ENCODE measurements at regions not wholly inside any gene's neighbourhood (a gene's known extent, or its start where the extent isn't known, plus 50 kb on each side); places are given as distances from the start of the nearest gene placed in this dataset.

DNA sequence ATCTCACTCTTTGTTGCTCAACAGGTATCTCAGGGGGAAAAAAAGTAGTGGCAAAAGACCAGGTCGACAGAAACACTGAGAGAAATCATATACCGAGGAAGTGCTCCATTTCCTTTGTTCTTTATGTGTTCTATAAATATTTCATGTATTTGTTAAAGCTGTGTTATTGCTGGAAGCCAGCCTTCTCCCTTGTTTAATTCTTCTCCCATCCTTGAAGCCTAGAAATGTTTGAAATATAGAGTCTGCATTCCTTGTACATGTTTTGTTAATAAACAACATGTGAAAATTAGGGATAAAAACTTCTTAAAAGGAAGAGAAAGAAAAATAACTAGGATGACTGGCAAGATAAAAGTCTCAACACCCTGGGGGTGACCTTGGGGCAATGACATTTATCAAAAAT, 186.2 kb downstream of the ANKRD50 start:
- H3K27me3 ChIP-seq (replicated peaks; ENCODE audit: insufficient read depth, low read length), result no peaks in the 10 kb centered on the region
- no peak overlapping the region for H3K27ac ChIP-seq (ENCODE audit: low read length)
- H3K9me3 ChIP-seq (replicated peaks; ENCODE audit: insufficient read depth, low read length), result no peaks in the 10 kb centered on the region
- no peak overlapping the region for H3K4me3 ChIP-seq (ENCODE audit: low read length)
- no peak overlapping the region for H2AFZ ChIP-seq (ENCODE audit: low read length)
- no peak overlapping the region; the same call in 1 of the 2 replicates for H3K9ac ChIP-seq (ENCODE audit: low read length)
- no peak overlapping the region for H3K4me2 ChIP-seq (ENCODE audit: low read depth, low read length)
- no peaks in the 10 kb centered on the region for H3F3A ChIP-seq (ENCODE audit: insufficient read depth, low read length)
- TF ChIP-seq, protein P1, sequence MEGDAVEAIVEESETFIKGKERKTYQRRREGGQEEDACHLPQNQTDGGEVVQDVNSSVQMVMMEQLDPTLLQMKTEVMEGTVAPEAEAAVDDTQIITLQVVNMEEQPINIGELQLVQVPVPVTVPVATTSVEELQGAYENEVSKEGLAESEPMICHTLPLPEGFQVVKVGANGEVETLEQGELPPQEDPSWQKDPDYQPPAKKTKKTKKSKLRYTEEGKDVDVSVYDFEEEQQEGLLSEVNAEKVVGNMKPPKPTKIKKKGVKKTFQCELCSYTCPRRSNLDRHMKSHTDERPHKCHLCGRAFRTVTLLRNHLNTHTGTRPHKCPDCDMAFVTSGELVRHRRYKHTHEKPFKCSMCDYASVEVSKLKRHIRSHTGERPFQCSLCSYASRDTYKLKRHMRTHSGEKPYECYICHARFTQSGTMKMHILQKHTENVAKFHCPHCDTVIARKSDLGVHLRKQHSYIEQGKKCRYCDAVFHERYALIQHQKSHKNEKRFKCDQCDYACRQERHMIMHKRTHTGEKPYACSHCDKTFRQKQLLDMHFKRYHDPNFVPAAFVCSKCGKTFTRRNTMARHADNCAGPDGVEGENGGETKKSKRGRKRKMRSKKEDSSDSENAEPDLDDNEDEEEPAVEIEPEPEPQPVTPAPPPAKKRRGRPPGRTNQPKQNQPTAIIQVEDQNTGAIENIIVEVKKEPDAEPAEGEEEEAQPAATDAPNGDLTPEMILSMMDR (IDR thresholded peaks at IDR 0.05; ENCODE audit: low read length), result no peak
- TF ChIP-seq EZH2phosphoT487 (IDR thresholded peaks at IDR 0.05; ENCODE audit: low read length), result no peak
- no peak for TF ChIP-seq EZH2 (optimal IDR thresholded peaks at IDR 0.05; ENCODE audit: low read depth, low read length)
- no peaks in the 10 kb centered on the region for H3K36me3 ChIP-seq (replicated peaks; ENCODE audit: insufficient read depth, low read length)
- H3K9me2 ChIP-seq (replicated peaks; ENCODE audit: insufficient read depth, low read length), result no peaks in the 10 kb centered on the region
- H3K79me2 ChIP-seq (ENCODE audit: low read length), result no peaks in the 10 kb centered on the region
- H4K20me1 ChIP-seq (ENCODE audit: insufficient read depth, low read length), result no peaks in the 10 kb centered on the region
- no peak for DNase-seq
- no peaks in the 10 kb centered on the region for H3K4me1 ChIP-seq (ENCODE audit: low read length)

GRCh38 chr4:124526769-124527168, 185.8 kb downstream of the ANKRD50 start:
- no peak overlapping the region for H3K4me3 ChIP-seq (ENCODE audit: low read length)
- H3K4me1 ChIP-seq (ENCODE audit: low read length), result no peaks in the 10 kb centered on the region
- no peaks in the 10 kb centered on the region for H3K36me3 ChIP-seq (replicated peaks; ENCODE audit: insufficient read depth, low read length)
- no peak for TF ChIP-seq EZH2phosphoT487 (IDR thresholded peaks at IDR 0.05; ENCODE audit: low read length)
- TF ChIP-seq EZH2 (optimal IDR thresholded peaks at IDR 0.05; ENCODE audit: low read depth, low read length), result no peak
- TF ChIP-seq, protein P1 (IDR thresholded peaks at IDR 0.05; ENCODE audit: low read length), result no peak
- H3K79me2 ChIP-seq (ENCODE audit: low read length), result no peaks in the 10 kb centered on the region
- no peak for DNase-seq
- H3K9me3 ChIP-seq (replicated peaks; ENCODE audit: insufficient read depth, low read length), result no peaks in the 10 kb centered on the region
- H3K4me2 ChIP-seq (ENCODE audit: low read depth, low read length), result no peak overlapping the region
- H3K27ac ChIP-seq (ENCODE audit: low read length), result no peak overlapping the region
- no peaks in the 10 kb centered on the region for H3K27me3 ChIP-seq (replicated peaks; ENCODE audit: insufficient read depth, low read length)
- H3K9ac ChIP-seq (ENCODE audit: low read length), result no peak overlapping the region
- H3K9me2 ChIP-seq (replicated peaks; ENCODE audit: insufficient read depth, low read length), result no peaks in the 10 kb centered on the region
- no peak overlapping the region for H2AFZ ChIP-seq (ENCODE audit: low read length)
- H4K20me1 ChIP-seq (ENCODE audit: insufficient read depth, low read length), result no peaks in the 10 kb centered on the region
- H3F3A ChIP-seq (ENCODE audit: insufficient read depth, low read length), result no peaks in the 10 kb centered on the region

GRCh38 chr4:124527364-124527763, 185.2 kb downstream of the ANKRD50 start:
- no peak overlapping the region for H2AFZ ChIP-seq (ENCODE audit: low read length)
- no peaks in the 10 kb centered on the region for H3K9me2 ChIP-seq (replicated peaks; ENCODE audit: insufficient read depth, low read length)
- H3K27me3 ChIP-seq (replicated peaks; ENCODE audit: insufficient read depth, low read length), result no peaks in the 10 kb centered on the region
- DNase-seq, result no peak
- no peak overlapping the region for H3K4me3 ChIP-seq (ENCODE audit: low read length)
- H3K79me2 ChIP-seq (ENCODE audit: low read length), result no peaks in the 10 kb centered on the region
- no peaks in the 10 kb centered on the region for H3K4me1 ChIP-seq (ENCODE audit: low read length)
- H4K20me1 ChIP-seq (ENCODE audit: insufficient read depth, low read length), result no peaks in the 10 kb centered on the region
- TF ChIP-seq EZH2phosphoT487 (IDR thresholded peaks at IDR 0.05; ENCODE audit: low read length), result no peak
- TF ChIP-seq EZH2 (optimal IDR thresholded peaks at IDR 0.05; ENCODE audit: low read depth, low read length), result no peak
- TF ChIP-seq, protein P1 (IDR thresholded peaks at IDR 0.05; ENCODE audit: low read length), result no peak
- no peaks in the 10 kb centered on the region for H3F3A ChIP-seq (ENCODE audit: insufficient read depth, low read length)
- no peaks in the 10 kb centered on the region for H3K9me3 ChIP-seq (replicated peaks; ENCODE audit: insufficient read depth, low read length)
- no peaks in the 10 kb centered on the region for H3K36me3 ChIP-seq (replicated peaks; ENCODE audit: insufficient read depth, low read length)
- H3K27ac ChIP-seq (ENCODE audit: low read length), result no peak overlapping the region
- H3K4me2 ChIP-seq (ENCODE audit: low read depth, low read length), result no peak overlapping the region
- no peak overlapping the region for H3K9ac ChIP-seq (ENCODE audit: low read length)

Data from MM.1S (cell line).